GM12878 (cell line): ENCODE measurements at regions not wholly inside any gene's neighbourhood (a gene's known extent, or its start where the extent isn't known, plus 50 kb on each side); places are given as distances from the start of the nearest gene placed in this dataset.

Experiments used
- ATAC-seq: fragments of 200-7000 bp; cut with Tn5 transposase; 3 replicates; pipeline ENCODE4 v1.9.1; 2020; ENCODE audit warnings: mild to moderate bottlenecking, moderate library complexity
- BruUV-seq: library from RNA; stranded (reverse); fragments of 400-500 nt; replicated peaks from 2 replicates; lab custom pipeline; 2021; lab: Mats Ljungman, UMichigan
- CTCF ChIA-PET: fragments of 300-600 bp; sonication (Branson Sonifier 250); formaldehyde crosslinking; extraction: SDS; loops from one replicate; lab custom pipeline; 2021; ENCODE audit warnings: inconsistent platforms; lab: Yijun Ruan, JAX
- POLR2A ChIA-PET: fragments of 350-600 bp; formaldehyde crosslinking; extraction: SDS; loops from one replicate; lab custom pipeline; 2021; ENCODE audit warnings: inconsistent platforms; lab: Charles Lee
- RAD21 ChIA-PET: fragments of 300-600 bp; sonication (Branson Sonifier 250); formaldehyde crosslinking; loops from one replicate; lab custom pipeline; 2023; ENCODE audit warnings: antibody characterized with exemption; ENCODE audit not compliant: unreplicated experiment; lab: Charles Lee
- SMC1A ChIA-PET: fragments of 300-600 bp; sonication (Branson Sonifier 250); formaldehyde crosslinking; loops from one replicate; lab custom pipeline; 2023; ENCODE audit not compliant: unreplicated experiment, uncharacterized antibody; lab: Charles Lee
- DNase-seq: peaks from one replicate; pipeline ENCODE4 v3.0.0-alpha.2; 2011; ENCODE audit warnings: low read depth, low spot score
- FAIRE-seq: peaks from 3 replicates; lab custom pipeline; 2011; peaks lifted over from hg19 to GRCh38; lab: Jason Lieb, UNC
- H2AFZ ChIP-seq: 2 replicates; pipeline ENCODE4 v1.6.0; 2011; ENCODE audit warnings: low read depth, low read length, control low read depth; ENCODE audit not compliant: control insufficient read depth
- H3K27ac ChIP-seq: 2 replicates; pipeline ENCODE4 v1.5.1; 2011; ENCODE audit warnings: control low read depth; ENCODE audit not compliant: control insufficient read depth, insufficient read depth
- H3K27me3 ChIP-seq, 2 experiments: replicated peaks in 1 of 2; 2 replicates each; pipeline versions ENCODE4 v1.6.0 to v1.6.1; 2011; ENCODE audit warnings: low read length in 1 of 2; ENCODE audit not compliant: control insufficient read depth in 2 of 2, insufficient read depth in 2 of 2
- H3K36me3 ChIP-seq, 2 experiments: 2 replicates each; pipeline ENCODE4 v1.5.1; 2011; ENCODE audit warnings: low read length in 1 of 2; ENCODE audit not compliant: control insufficient read depth in 2 of 2, insufficient read depth in 2 of 2
- H3K4me1 ChIP-seq: 2 replicates; pipeline ENCODE4 v1.6.1; 2011; ENCODE audit warnings: mild to moderate bottlenecking, low read length, moderate library complexity, mixed read lengths; ENCODE audit not compliant: control insufficient read depth, insufficient read depth
- H3K4me2 ChIP-seq: 2 replicates; pipeline ENCODE4 v1.6.0; 2011; ENCODE audit warnings: control low read depth; ENCODE audit not compliant: control insufficient read depth, insufficient read depth
- H3K4me3 ChIP-seq: fragments of 200-600 bp; sonication (generic); 2 replicates; pipeline ENCODE4 v1.5.1; 2016
- H3K79me2 ChIP-seq: 2 replicates; pipeline ENCODE4 v1.6.0; 2011; ENCODE audit warnings: low read length; ENCODE audit not compliant: control insufficient read depth, insufficient read depth
- H3K9ac ChIP-seq: 2 replicates; pipeline ENCODE4 v1.8.0; 2011; ENCODE audit warnings: low read length, control low read depth, mixed read lengths; ENCODE audit not compliant: control insufficient read depth, insufficient read depth
- H3K9me3 ChIP-seq: replicated peaks from 3 replicates; pipeline ENCODE4 v1.5.1; 2011; ENCODE audit warnings: mild to moderate bottlenecking, low read length; ENCODE audit not compliant: control insufficient read depth, insufficient read depth
- H4K20me1 ChIP-seq: 2 replicates; pipeline ENCODE4 v1.6.0; 2011; ENCODE audit not compliant: control insufficient read depth, insufficient read depth
- CEBPZ ChIP-seq: fragments of 150-350 bp; IDR thresholded peaks from 2 replicates; pipeline ENCODE4 v1.6.1; 2016; ENCODE audit warnings: low read depth, low read length
- ETV6 ChIP-seq, 2 experiments: fragments of 450-650 bp in 1 of 2; IDR thresholded peaks in 1 of 2; conservative IDR thresholded peaks in 1 of 2; 2 replicates each; pipeline ENCODE4 v1.6.1; 2014; ENCODE audit warnings: antibody characterized with exemption in 1 of 2, borderline replicate concordance in 1 of 2, low read depth in 1 of 2, mild to moderate bottlenecking in 1 of 2, moderate library complexity in 1 of 2
- HCFC1 ChIP-seq: fragments of 150-350 bp; IDR thresholded peaks from 2 replicates; pipeline ENCODE4 v1.6.1; 2014; ENCODE audit warnings: low read length
- HDAC6 ChIP-seq: fragments of 200-600 bp; sonication (generic); IDR thresholded peaks from one replicate; pipeline ENCODE4 v1.8.0; 2017; ENCODE audit warnings: antibody characterized with exemption; ENCODE audit not compliant: unreplicated experiment
- IRF5 ChIP-seq: fragments of 450-650 bp; IDR thresholded peaks from 2 replicates; pipeline ENCODE4 v1.6.1; 2017; ENCODE audit warnings: borderline replicate concordance
- PAX5 ChIP-seq: IDR thresholded peaks from 2 replicates; pipeline ENCODE4 v1.6.1; 2011; ENCODE audit warnings: low read depth, low read length, borderline replicate concordance
- TBL1XR1 ChIP-seq: IDR thresholded peaks from 2 replicates; pipeline ENCODE4 v1.6.1; 2012; ENCODE audit warnings: low read depth, low read length, improper control_type of control experiment
- YBX1 ChIP-seq: fragments of 450-650 bp; IDR thresholded peaks from 2 replicates; pipeline ENCODE4 v1.6.1; 2016; ENCODE audit warnings: antibody characterized with exemption
- YY1 ChIP-seq: IDR thresholded peaks from 2 replicates; pipeline ENCODE4 v1.6.1; 2011; ENCODE audit warnings: low read depth, mild to moderate bottlenecking, low read length
- ZNF217 ChIP-seq: fragments of 450-650 bp; IDR thresholded peaks from 2 replicates; pipeline ENCODE4 v1.6.1; 2017; ENCODE audit warnings: antibody characterized with exemption, mild to moderate bottlenecking
- WGBS: methylation state at CpG from one replicate; pipeline ENCODE4 v1.1.6; 2016; ENCODE audit warnings: low lambda C conversion rate; ENCODE audit not compliant: insufficient replicate concordance, insufficient coverage; ENCODE audit errors: missing lambda C conversion rate; 5-methylcytosine and 5-hydroxymethylcytosine counted together
- in situ Hi-C: fragments of 300-500 bp; cut with MboI; formaldehyde crosslinking; loops from 9 replicates; pipeline ENCODE4 v1.14.3; 2018; ENCODE audit warnings: mixed read lengths
- intact Hi-C: fragments of 100-400 bp; cut with micrococcal nuclease; formaldehyde crosslinking; loops from one replicate; pipeline ENCODE4 v1.14.2; 2022; ENCODE audit not compliant: unreplicated experiment

DNA sequence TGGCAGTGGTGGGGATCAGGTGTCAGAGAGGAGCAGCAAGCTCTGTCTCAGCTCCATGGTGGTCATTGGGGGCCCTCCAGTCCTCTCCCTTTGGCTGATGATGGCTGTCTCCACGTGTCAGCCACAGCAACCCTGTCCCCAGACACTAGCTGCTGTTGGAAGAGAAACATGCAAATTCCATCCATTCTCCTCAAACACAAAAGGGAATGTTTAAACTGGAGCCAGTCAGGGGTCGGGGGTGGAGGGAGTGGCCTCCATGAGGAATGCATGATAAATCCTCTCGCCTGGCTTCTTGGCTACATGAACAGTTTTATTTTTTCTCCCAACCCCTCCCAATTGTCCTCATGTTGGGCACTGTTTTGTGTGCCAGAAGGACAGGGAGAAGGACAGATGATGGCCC lies 86.4 kb downstream of the EDN3 start:
- ATAC-seq (no peak), DNase-seq (no peak), FAIRE-seq (no peak)
- in situ Hi-C loops: no loop called here
- no peak overlapping the region for H3K4me2 ChIP-seq
- ChIA-PET POLR2A (no interaction called here), CTCF (no interaction called here), RAD21 (no interaction called here), SMC1A (no interaction called here)
- H3K9me3 ChIP-seq: no peaks in the 10 kb centered on the region
- no peaks in the 10 kb centered on the region; a peak in 3 of 4 replicates for H3K27me3 ChIP-seq
- no peaks in the 10 kb centered on the region for H4K20me1 ChIP-seq
- TF ChIP-seq IRF5 (no peak), HDAC6 (no peak), ETV6 (conservative IDR thresholded peaks at IDR 0.05 in 1 of 2, IDR thresholded peaks at IDR 0.05 in 1 of 2; ENCODE audit: borderline replicate concordance in 1 of 2, low read depth in 1 of 2) (no peak), ZNF217 (no peak), PAX5 (no peak), YBX1 (no peak), TBL1XR1 (no peak), YY1 (no peak), CEBPZ (no peak), HCFC1 (no peak)
- no peaks in the 10 kb centered on the region for H3K4me1 ChIP-seq
- H3K27ac ChIP-seq: no peak overlapping the region
- H2AFZ ChIP-seq: no peak overlapping the region
- H3K36me3 ChIP-seq: no peaks in the 10 kb centered on the region
- no peaks in the 10 kb centered on the region for H3K79me2 ChIP-seq
- intact Hi-C loops: no loop called here
- H3K4me3 ChIP-seq: no peak overlapping the region
- no peak overlapping the region for H3K9ac ChIP-seq
- 21% methylated on average over 3 of the region's 3 CpGs for WGBS
- no TSS peak for BruUV-seq
